ENCODE measurements at regions not wholly inside any gene's neighbourhood (a gene's known extent, or its start where the extent isn't known, plus 50 kb on each side); places are given as distances from the start of the nearest gene placed in this dataset.

DNA sequence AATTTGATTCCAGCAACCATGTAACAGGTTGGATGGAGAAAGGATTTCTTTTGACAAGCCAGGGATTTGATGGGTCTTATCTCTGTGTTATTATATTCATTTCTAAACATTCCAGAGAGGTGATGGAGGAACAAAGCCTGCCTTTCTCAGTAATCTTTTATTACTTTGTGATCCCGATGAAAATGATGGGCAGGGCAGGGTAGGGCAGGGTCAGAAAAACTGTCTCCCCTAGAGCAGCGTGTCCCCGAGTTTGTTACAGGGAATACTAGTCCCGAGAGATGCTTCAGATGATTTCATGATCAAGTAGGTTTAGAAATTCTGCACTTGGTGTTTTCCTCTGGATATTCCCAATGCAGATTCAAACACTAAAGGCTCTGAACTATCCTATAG is 111.8 kb upstream of the RGMA start:
- no peaks in the 10 kb centered on the region for H3K4me1 Mint-ChIP-seq
- TF ChIP-seq, protein P1, sequence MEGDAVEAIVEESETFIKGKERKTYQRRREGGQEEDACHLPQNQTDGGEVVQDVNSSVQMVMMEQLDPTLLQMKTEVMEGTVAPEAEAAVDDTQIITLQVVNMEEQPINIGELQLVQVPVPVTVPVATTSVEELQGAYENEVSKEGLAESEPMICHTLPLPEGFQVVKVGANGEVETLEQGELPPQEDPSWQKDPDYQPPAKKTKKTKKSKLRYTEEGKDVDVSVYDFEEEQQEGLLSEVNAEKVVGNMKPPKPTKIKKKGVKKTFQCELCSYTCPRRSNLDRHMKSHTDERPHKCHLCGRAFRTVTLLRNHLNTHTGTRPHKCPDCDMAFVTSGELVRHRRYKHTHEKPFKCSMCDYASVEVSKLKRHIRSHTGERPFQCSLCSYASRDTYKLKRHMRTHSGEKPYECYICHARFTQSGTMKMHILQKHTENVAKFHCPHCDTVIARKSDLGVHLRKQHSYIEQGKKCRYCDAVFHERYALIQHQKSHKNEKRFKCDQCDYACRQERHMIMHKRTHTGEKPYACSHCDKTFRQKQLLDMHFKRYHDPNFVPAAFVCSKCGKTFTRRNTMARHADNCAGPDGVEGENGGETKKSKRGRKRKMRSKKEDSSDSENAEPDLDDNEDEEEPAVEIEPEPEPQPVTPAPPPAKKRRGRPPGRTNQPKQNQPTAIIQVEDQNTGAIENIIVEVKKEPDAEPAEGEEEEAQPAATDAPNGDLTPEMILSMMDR (IDR thresholded peaks at IDR 0.05): no peak
- intact Hi-C loops (cut with micrococcal nuclease): no loop called here
- H3K9me3 Mint-ChIP-seq: peaks cover 13% of the 10 kb centered on the region
- H3K27ac Mint-ChIP-seq: no peak overlapping the region
- H3K36me3 Mint-ChIP-seq (ENCODE audit: low read depth): no peaks in the 10 kb centered on the region
- POLR2A ChIA-PET: no interaction called here
- DNase-seq: no peak
- ATAC-seq (ENCODE audit: low read depth): no peak
- H3K4me3 Mint-ChIP-seq: no peak overlapping the region
- H3K27me3 Mint-ChIP-seq: peaks cover 4% of the 10 kb centered on the region
- CTCF ChIA-PET: no interaction called here

DNA sequence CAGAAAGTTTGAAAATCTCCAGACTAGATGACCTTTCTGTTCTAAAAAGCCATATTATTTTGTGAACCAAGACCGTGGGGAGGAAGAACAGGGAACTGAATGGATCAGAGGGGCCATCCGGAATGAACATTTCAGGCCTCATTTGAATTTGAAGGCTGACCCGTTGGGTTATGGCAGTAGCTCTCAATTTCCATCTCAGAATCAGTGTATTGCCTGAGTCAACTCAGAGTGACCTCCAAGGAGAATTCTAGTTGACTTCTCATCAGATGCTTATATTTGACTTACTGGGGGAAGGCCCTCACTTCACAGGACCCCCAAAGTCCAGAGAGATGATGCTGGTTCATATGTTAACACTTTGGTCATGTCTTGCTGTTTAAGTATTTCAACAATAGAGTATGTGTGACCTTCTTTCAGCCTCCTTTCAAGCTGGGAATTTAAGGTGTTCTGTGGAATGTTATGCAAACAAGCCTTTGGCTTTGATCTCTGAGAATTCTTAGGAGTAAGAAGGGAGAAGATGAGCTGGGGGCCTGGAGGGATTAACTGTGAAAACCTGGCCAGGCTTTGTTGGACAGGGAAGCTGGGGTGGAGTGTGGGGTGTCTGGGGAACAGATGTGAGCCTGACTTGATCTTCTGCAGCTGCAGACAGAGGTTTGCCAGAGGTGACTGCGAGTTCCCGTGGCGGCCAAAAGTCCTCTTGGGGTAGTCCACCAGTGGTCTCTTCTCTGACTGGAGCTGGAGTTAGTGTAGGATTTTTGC is 111.2 kb upstream of the RGMA start:
- POLR2A ChIA-PET: no interaction called here
- no peak for ATAC-seq (ENCODE audit: low read depth)
- H3K4me3 Mint-ChIP-seq: no peak overlapping the region
- H3K27me3 Mint-ChIP-seq: peaks cover 4% of the 10 kb centered on the region
- no peak for DNase-seq
- H3K27ac Mint-ChIP-seq: no peak overlapping the region
- H3K4me1 Mint-ChIP-seq: no peaks in the 10 kb centered on the region
- TF ChIP-seq, protein P1 (IDR thresholded peaks at IDR 0.05): no peak
- CTCF ChIA-PET: no interaction called here
- intact Hi-C loops (cut with micrococcal nuclease): no loop called here
- peaks cover 11% of the 10 kb centered on the region for H3K9me3 Mint-ChIP-seq
- H3K36me3 Mint-ChIP-seq (ENCODE audit: low read depth): no peaks in the 10 kb centered on the region

- intact Hi-C loops (cut with micrococcal nuclease): no loop called here
- CTCF ChIA-PET: no interaction called here
- no peak for ATAC-seq (ENCODE audit: low read depth)
- Mint-ChIP-seq H3K4me1 (no peaks in the 10 kb centered on the region), H3K4me3 (no peak overlapping the region), H3K27ac (no peak overlapping the region), H3K9me3 (peaks cover 11% of the 10 kb centered on the region), H3K36me3 (ENCODE audit: low read depth) (no peaks in the 10 kb centered on the region), H3K27me3 (no peaks in the 10 kb centered on the region)
- DNase-seq: no peak
- POLR2A ChIA-PET: no interaction called here
- TF ChIP-seq, protein P1 (IDR thresholded peaks at IDR 0.05): no peak
Measured at GRCh38 chr15:93196135-93196670, 107.2 kb upstream of the RGMA start.

DNA sequence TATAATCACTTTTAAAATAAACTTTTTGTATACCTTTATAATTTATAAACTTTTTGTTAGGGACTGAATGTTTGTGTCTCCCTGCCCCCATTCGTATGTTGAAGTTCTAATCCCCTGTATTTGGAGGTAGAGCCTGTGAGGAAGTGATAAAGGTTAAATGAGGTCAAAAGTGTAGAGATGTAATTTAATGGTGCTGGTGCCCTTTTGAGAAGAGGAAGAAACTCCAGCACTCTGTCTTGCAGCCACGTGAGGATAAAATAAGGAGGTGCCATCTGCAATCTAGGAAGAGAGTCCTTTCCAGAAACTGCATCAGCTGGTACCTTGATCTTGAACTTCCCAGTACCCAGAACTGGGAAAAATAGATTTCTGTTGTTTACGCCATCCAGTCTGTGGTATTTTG is 106.1 kb upstream of the RGMA start:
- TF ChIP-seq, protein P1 (IDR thresholded peaks at IDR 0.05): no peak
- Mint-ChIP-seq H3K36me3 (ENCODE audit: low read depth) (no peaks in the 10 kb centered on the region), H3K27ac (no peak overlapping the region), H3K4me3 (no peak overlapping the region), H3K27me3 (no peaks in the 10 kb centered on the region), H3K9me3 (peaks cover 11% of the 10 kb centered on the region), H3K4me1 (no peaks in the 10 kb centered on the region)
- intact Hi-C loops (cut with micrococcal nuclease): no loop called here
- ATAC-seq (ENCODE audit: low read depth) (no peak), DNase-seq (no peak)
- ChIA-PET CTCF (no interaction called here), POLR2A (no interaction called here)

GRCh38 chr15:93190238-93190637 is 101.2 kb upstream of the RGMA start:
- ChIA-PET POLR2A (no interaction called here), CTCF (no interaction called here)
- ATAC-seq (ENCODE audit: low read depth) (no peak), DNase-seq (no peak)
- Mint-ChIP-seq H3K4me1 (no peaks in the 10 kb centered on the region), H3K36me3 (ENCODE audit: low read depth) (no peaks in the 10 kb centered on the region), H3K9me3 (no peaks in the 10 kb centered on the region), H3K4me3 (no peak overlapping the region), H3K27ac (no peak overlapping the region), H3K27me3 (no peaks in the 10 kb centered on the region)
- intact Hi-C loops (cut with micrococcal nuclease): no loop called here
- TF ChIP-seq, protein P1 (IDR thresholded peaks at IDR 0.05): no peak

Measured in activated B cell treated with CpG ODN at 0.5 μM for 24 hours (primary cell).